Mononuclear cell (primary cell): ENCODE measurements at regions not wholly inside any gene's neighbourhood (a gene's known extent, or its start where the extent isn't known, plus 50 kb on each side); places are given as distances from the start of the nearest gene placed in this dataset.
A peak's percentile ranks its signal among the peaks of the same experiment; 100 is the strongest.
"Not testable (repeated sequence)": the region's sequence is repeated elsewhere in the genome, so short reads cannot be mapped to it uniquely, and the experiment has no call there.

ENCODE experiments used
- H3K27me3 ChIP-seq: 2 replicates; pipeline ENCODE4 v1.6.0; 2011; ENCODE audit warnings: low read length, control low read depth; ENCODE audit not compliant: insufficient read depth
- H3K4me1 ChIP-seq: 2 replicates; pipeline ENCODE4 v1.5.1; 2011; ENCODE audit warnings: mild to moderate bottlenecking, low read length, control low read depth; ENCODE audit not compliant: insufficient read depth
- H3K4me3 ChIP-seq: 2 replicates; pipeline ENCODE4 v1.5.1; 2011; ENCODE audit warnings: mild to moderate bottlenecking, low read length, moderate library complexity
- H3K9me3 ChIP-seq: 2 replicates; pipeline ENCODE4 v1.5.1; 2011; ENCODE audit warnings: low read depth, mild to moderate bottlenecking, control low read depth, low read length

DNA sequence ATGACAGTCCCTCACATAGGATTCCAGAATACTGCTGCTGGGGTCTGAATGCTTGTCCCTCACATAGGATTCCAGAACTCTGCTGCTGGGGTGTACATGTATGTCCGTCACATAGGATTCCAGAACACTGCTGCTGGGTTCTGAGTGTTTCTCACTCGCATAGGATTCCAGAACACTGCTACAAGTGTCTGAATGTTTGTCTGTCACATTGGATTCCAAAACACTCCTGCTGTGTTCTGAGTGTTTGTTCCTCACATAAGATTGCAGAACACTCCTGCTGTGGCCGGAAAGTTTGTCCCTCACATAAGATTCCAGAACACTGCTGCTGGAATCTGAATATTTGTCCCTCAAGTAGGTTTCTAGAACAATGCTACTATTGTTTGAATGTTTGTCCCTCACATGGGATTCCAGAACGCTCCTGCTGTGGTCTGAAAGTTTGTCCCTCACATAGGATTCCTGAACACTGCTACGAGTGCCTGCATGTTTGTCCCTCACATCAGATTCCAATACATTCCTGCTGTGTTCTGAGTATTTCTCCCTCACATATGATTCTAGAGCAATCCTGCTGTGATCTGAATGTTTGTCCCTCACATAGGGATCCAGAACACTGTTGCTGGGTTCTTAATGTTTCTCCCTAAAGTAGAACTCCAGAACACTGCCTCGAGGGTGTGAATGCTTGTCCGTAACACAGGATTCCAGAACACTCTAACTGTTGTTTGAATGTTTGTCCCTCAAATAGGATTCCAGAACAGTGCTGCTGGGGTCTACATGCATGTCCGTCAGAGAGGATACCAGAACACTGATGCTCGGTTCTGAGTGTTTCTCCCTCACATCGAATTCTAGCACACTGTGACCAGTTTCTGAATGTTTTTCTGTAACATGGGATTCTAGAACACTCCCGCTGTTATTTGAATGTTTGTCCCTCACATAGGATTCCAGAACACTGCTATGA, 200.4 kb downstream of the FOXD4L6 start:
- Histone ChIP-seq H3K4me3 (no peak overlapping the region), H3K9me3 (peaks cover 74% of the 10 kb centered on the region), H3K4me1 (no peaks in the 10 kb centered on the region), H3K27me3 (no peaks in the 10 kb centered on the region)

DNA sequence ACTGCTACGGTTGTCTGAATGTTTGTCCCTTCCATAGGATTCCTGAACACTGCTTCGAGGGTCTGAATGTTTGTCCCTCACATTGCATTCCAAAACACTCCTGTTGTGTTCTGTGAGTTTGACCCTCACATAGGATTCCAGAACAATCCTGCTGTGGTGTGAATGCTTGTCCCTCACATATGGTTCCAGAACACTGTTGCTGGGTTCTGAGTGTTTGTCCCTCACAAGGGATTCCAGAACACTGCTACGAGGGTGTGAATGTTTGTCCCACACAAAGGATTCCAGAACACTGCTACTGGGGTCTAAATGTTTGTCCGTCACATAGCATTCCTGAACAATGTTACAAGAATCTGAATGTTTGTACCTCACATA, 201.2 kb downstream of the FOXD4L6 start:
- Histone ChIP-seq H3K9me3 (peaks cover 81% of the 10 kb centered on the region), H3K4me1 (no peaks in the 10 kb centered on the region), H3K4me3 (no peak overlapping the region), H3K27me3 (no peaks in the 10 kb centered on the region)

GRCh38 chr9:40926404-40927259, 201.8 kb downstream of the FOXD4L6 start:
- Histone ChIP-seq H3K4me3 (no peak overlapping the region), H3K9me3 (peaks cover 81% of the 10 kb centered on the region), H3K27me3 (no peaks in the 10 kb centered on the region), H3K4me1 (no peaks in the 10 kb centered on the region)

GRCh38 chr9:40925149-40925548, 203.3 kb downstream of the FOXD4L6 start:
- peaks cover 73% of the 10 kb centered on the region for H3K9me3 ChIP-seq
- no peaks in the 10 kb centered on the region for H3K4me1 ChIP-seq
- peak overlapping the region; percentile 7 for H3K4me3 ChIP-seq
- no peaks in the 10 kb centered on the region for H3K27me3 ChIP-seq

DNA sequence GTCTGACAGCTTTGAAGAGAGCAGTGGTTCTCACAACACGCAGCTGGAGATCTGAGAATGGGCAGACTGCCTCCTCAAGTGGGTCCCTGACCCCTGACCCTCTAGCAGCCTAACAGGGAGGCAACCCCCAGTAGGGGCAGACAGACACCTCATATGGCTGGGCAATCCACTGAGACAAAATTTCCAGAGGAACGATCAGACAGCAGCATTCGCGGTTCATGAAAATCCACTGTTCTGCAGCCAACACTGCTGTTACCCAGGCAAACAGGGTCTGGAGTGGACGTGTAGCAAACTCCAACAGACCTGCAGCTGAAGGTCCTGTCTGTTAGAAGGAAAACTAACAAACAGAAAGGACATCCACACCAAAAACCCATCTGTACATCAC, 212.1 kb downstream of the FOXD4L6 start:
- H3K9me3 ChIP-seq: peaks cover 51% of the 10 kb centered on the region
- H3K4me3 ChIP-seq, H3K27me3 ChIP-seq, H3K4me1 ChIP-seq: not testable (repeated sequence)

DNA sequence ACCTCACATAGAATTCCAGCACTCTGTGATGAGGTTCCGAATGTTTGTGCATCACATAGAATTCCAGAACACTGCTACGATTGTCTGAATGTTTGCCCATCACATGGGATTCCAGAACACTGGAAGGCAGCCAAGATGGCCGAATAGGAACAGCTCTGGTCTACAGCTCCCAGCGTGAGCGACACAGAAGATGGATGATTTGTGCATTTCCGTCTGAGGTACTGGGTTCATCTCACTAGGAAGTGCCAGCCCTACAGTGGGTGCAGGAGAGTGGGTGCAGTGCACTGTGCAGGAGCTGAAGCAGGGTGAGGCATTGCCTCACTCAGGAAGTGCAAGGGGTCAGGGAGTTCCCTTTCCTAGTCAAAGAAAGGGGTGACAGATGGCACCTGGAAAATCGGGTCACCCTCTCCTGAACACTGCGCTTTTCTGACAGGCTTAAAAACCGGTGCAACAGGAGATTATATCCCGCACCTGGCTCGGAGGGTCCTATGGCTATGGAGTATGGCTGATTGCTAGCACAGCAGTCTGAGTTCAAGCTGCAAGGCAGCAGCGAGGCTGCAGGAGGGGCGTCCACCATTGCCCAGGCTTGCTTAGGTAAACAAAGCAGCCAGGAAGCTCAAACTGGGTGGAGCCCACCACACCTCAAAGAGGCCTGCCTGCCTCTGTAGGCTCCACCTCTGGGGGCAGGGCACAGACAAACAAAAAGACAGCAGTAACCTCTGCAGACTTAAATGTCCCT, 212.7 kb downstream of the FOXD4L6 start:
- H3K4me3 ChIP-seq, H3K27me3 ChIP-seq, H3K4me1 ChIP-seq: not testable (repeated sequence)
- H3K9me3 ChIP-seq: peaks cover 56% of the 10 kb centered on the region

- peaks cover 64% of the 10 kb centered on the region for H3K9me3 ChIP-seq
- H3K4me1 ChIP-seq: no peaks in the 10 kb centered on the region
- H3K4me3 ChIP-seq: no peak overlapping the region
- H3K27me3 ChIP-seq: no peaks in the 10 kb centered on the region
Observed at GRCh38 chr9:40914772-40915659, 213.5 kb downstream of the FOXD4L6 start.

DNA sequence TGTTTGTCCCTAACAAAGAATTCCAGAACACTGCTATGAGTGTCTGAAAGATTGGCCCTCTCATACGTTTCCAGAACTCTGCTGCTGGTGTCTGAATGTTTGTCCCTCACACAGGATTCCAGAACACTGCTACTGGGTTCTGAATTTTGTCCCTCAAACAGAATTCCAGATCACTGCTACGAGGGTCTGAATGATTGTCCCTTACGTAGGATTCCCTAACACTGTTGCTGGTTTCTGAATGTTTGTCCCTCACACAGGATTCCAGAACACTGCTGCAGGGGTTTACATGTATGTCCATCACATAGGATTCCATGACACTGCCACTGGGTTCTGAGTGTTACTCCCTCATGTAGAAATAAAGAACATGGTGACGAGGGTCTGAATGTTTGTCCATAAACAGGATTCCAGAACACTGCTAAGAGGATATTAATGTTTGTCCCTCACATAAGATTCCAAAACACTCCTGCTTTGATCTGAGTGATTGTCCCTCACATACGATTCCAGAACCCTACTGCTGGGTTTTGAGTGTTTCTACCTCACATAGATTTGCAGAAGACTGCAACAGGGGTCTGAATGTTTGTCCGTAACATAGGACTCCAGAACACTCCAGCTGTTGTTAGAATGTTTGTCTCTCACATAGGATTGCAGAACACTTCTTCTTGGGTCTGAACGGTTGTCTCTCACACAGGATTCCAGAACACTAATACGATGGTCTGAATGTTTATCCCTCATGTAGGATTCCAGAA, 214.4 kb downstream of the FOXD4L6 start:
- H3K9me3 ChIP-seq: peaks cover 73% of the 10 kb centered on the region
- H3K4me1 ChIP-seq: no peaks in the 10 kb centered on the region
- H3K27me3 ChIP-seq: no peaks in the 10 kb centered on the region

GRCh38 chr9:40913096-40913719, 215.3 kb downstream of the FOXD4L6 start:
- Histone ChIP-seq H3K27me3 (no peaks in the 10 kb centered on the region), H3K4me3 (no peak overlapping the region), H3K9me3 (peaks cover 82% of the 10 kb centered on the region), H3K4me1 (no peaks in the 10 kb centered on the region)

More for the DNA sequence above, 214.4 kb downstream of the FOXD4L6 start:
- no peak overlapping the region for H3K4me3 ChIP-seq

DNA sequence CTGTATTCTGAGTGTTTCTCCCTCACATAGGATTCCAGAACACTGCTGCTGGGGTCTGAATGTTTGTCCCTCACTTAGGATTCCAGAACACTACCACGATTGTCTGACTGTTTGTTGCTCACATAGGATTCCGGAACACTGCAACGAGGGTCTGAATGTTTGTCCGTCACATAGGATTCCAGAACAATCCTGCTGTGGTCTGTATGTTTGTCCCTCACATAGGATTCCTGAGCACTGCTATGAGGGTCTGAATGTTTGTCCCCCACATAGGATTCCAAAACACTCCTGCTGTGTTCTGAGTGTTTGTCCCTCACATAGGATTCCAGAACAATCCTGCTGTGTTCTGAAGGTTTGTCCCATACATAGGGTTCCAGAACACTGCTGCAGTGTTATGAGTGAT, 215.8 kb downstream of the FOXD4L6 start:
- not testable (repeated sequence) for H3K4me1 ChIP-seq, H3K27me3 ChIP-seq, H3K4me3 ChIP-seq
- peaks cover 88% of the 10 kb centered on the region for H3K9me3 ChIP-seq

DNA sequence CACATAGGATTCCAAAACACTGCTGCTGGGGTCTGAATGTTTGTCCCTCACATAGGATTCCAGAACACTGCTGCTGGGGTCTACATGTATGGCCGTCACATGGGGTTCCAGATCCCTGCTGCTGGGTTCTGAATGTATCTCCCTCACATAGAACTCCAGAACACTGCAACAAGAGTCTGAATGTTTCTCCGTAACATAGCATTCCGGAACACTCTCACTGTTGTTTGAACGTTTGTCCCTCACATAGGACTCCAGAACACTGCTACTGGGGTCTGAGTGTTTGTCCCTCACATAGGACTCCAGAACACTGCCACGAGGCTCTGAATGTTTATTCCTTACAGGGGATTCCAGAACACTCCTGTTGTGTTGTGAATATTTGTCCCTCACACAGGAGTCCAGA, 216.8 kb downstream of the FOXD4L6 start:
- no peaks in the 10 kb centered on the region for H3K4me1 ChIP-seq
- H3K4me3 ChIP-seq: no peak overlapping the region
- peaks cover 94% of the 10 kb centered on the region for H3K9me3 ChIP-seq
- no peaks in the 10 kb centered on the region for H3K27me3 ChIP-seq

DNA sequence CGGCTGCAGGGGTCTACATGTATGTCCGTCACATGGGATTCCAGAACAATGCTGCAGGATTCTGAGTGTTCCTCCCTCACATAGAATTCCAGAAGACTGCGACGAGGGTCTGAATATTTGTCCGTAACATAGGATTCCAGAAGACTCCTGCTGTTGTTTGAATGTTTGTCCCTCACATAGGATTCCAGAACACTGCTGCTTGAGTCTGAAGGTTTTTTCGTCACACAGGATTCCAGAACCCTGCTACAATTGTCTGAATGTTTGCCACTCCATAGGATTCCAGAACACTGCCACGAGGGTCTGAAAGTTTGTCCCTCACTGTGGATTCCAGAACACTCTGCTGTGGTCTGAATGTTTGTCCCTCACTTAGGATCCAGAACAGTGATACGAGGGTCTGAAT, 217.5 kb downstream of the FOXD4L6 start:
- H3K27me3 ChIP-seq, H3K4me3 ChIP-seq, H3K4me1 ChIP-seq: not testable (repeated sequence)
- H3K9me3 ChIP-seq: peaks cover 99% of the 10 kb centered on the region

- Histone ChIP-seq H3K4me1 (no peaks in the 10 kb centered on the region), H3K9me3 (peaks cover 100% of the 10 kb centered on the region), H3K4me3 (no peak overlapping the region), H3K27me3 (no peaks in the 10 kb centered on the region)
Observed at GRCh38 chr9:40909821-40910220, 218.7 kb downstream of the FOXD4L6 start.
